KMS-11 (cell line): ENCODE measurements at regions not wholly inside any gene's neighbourhood (a gene's known extent, or its start where the extent isn't known, plus 50 kb on each side); places are given as distances from the start of the nearest gene placed in this dataset.

Source experiments
- H2AFZ ChIP-seq: fragments of 200-600 bp; sonication (generic); 2 replicates; pipeline ENCODE4 v1.6.1; 2016; ENCODE audit warnings: antibody characterized with exemption, mixed run types, low read depth
- H3K27ac ChIP-seq: fragments of 200-600 bp; sonication (generic); 2 replicates; pipeline ENCODE4 v1.6.1; 2016; ENCODE audit warnings: mild to moderate bottlenecking, mixed run types
- H3K27me3 ChIP-seq: fragments of 200-600 bp; sonication (generic); 2 replicates; pipeline ENCODE4 v1.6.1; 2017; ENCODE audit warnings: mild to moderate bottlenecking, low read depth, mixed run types, moderate library complexity; ENCODE audit not compliant: insufficient read depth
- H3K36me3 ChIP-seq: fragments of 200-600 bp; sonication (generic); 2 replicates; pipeline ENCODE4 v1.6.1; 2017; ENCODE audit warnings: mild to moderate bottlenecking, mixed run types; ENCODE audit not compliant: insufficient read depth
- H3K4me1 ChIP-seq: fragments of 200-600 bp; sonication (generic); 2 replicates; pipeline ENCODE4 v1.6.1; 2016; ENCODE audit warnings: mild to moderate bottlenecking, low read depth, mixed run types; ENCODE audit not compliant: poor library complexity, severe bottlenecking
- H3K4me2 ChIP-seq: fragments of 200-600 bp; sonication (generic); 2 replicates; pipeline ENCODE4 v1.7.0; 2016; ENCODE audit warnings: mild to moderate bottlenecking, mixed run types
- H3K4me3 ChIP-seq: fragments of 200-600 bp; sonication (generic); IDR thresholded peaks from 2 replicates; pipeline ENCODE4 v1.6.1; 2017; ENCODE audit warnings: low read depth, low read length, mixed read lengths; ENCODE audit not compliant: insufficient read depth
- H3K79me2 ChIP-seq: fragments of 200-600 bp; sonication (generic); 2 replicates; pipeline ENCODE4 v1.6.1; 2016; ENCODE audit warnings: low read depth, mixed run types; ENCODE audit not compliant: insufficient read depth
- H3K9ac ChIP-seq: fragments of 200-600 bp; sonication (generic); 2 replicates; pipeline ENCODE4 v1.6.1; 2016; ENCODE audit warnings: mild to moderate bottlenecking, mixed run types
- H4K20me1 ChIP-seq: fragments of 200-600 bp; sonication (generic); 2 replicates; pipeline ENCODE4 v1.6.1; 2016; ENCODE audit warnings: mild to moderate bottlenecking, mixed run types; ENCODE audit not compliant: insufficient read depth
- CTCF ChIP-seq: fragments of 200-600 bp; sonication (generic); conservative IDR thresholded peaks from 2 replicates; pipeline ENCODE4 v1.6.1; 2017; ENCODE audit warnings: low read depth, mild to moderate bottlenecking, antibody characterized with exemption, low read length, moderate library complexity, mixed read lengths

GRCh38 chr11:127119356-127119755 is 118.8 kb upstream of the KIRREL3 start:
- Histone ChIP-seq H3K9ac (no peak overlapping the region), H3K4me1 (no peaks in the 10 kb centered on the region), H4K20me1 (no peaks in the 10 kb centered on the region), H2AFZ (no peak overlapping the region), H3K4me2 (no peak overlapping the region), H3K27me3 (no peaks in the 10 kb centered on the region), H3K79me2 (no peaks in the 10 kb centered on the region), H3K4me3 (no peak overlapping the region), H3K27ac (no peak overlapping the region), H3K36me3 (no peaks in the 10 kb centered on the region)
- TF ChIP-seq CTCF, result no peak

GRCh38 chr11:127118811-127119210 is 118.2 kb upstream of the KIRREL3 start:
- Histone ChIP-seq H3K9ac (no peak overlapping the region), H3K27me3 (no peaks in the 10 kb centered on the region), H4K20me1 (no peaks in the 10 kb centered on the region), H3K4me1 (no peaks in the 10 kb centered on the region), H3K36me3 (no peaks in the 10 kb centered on the region), H3K4me2 (no peak overlapping the region), H3K79me2 (no peaks in the 10 kb centered on the region), H3K27ac (no peak overlapping the region), H2AFZ (no peak overlapping the region), H3K4me3 (no peak overlapping the region)
- no peak for TF ChIP-seq CTCF

- Histone ChIP-seq H3K4me2 (no peak overlapping the region), H3K36me3 (no peaks in the 10 kb centered on the region), H3K9ac (no peak overlapping the region), H3K4me1 (no peaks in the 10 kb centered on the region), H3K27ac (no peak overlapping the region), H3K79me2 (no peaks in the 10 kb centered on the region), H2AFZ (no peak overlapping the region), H4K20me1 (no peaks in the 10 kb centered on the region), H3K27me3 (no peaks in the 10 kb centered on the region), H3K4me3 (no peak overlapping the region)
- no peak for TF ChIP-seq CTCF
Observed at GRCh38 chr11:127117231-127117739, 116.7 kb upstream of the KIRREL3 start.

- Histone ChIP-seq H3K27me3 (no peaks in the 10 kb centered on the region), H3K4me3 (no peak overlapping the region), H3K79me2 (no peaks in the 10 kb centered on the region), H2AFZ (no peak overlapping the region), H3K9ac (no peak overlapping the region), H3K4me1 (no peaks in the 10 kb centered on the region), H4K20me1 (no peaks in the 10 kb centered on the region), H3K4me2 (no peak overlapping the region), H3K36me3 (no peaks in the 10 kb centered on the region), H3K27ac (no peak overlapping the region)
- TF ChIP-seq CTCF, result no peak
Observed at GRCh38 chr11:127115844-127116243, 115.3 kb upstream of the KIRREL3 start.

GRCh38 chr11:127114035-127114434 is 113.5 kb upstream of the KIRREL3 start:
- Histone ChIP-seq H3K27ac (no peak overlapping the region), H3K79me2 (no peaks in the 10 kb centered on the region), H3K27me3 (no peaks in the 10 kb centered on the region), H3K4me3 (no peak overlapping the region), H3K36me3 (no peaks in the 10 kb centered on the region), H3K4me2 (no peak overlapping the region), H2AFZ (no peak overlapping the region), H4K20me1 (no peaks in the 10 kb centered on the region), H3K9ac (no peak overlapping the region), H3K4me1 (no peaks in the 10 kb centered on the region)
- TF ChIP-seq CTCF, result no peak
